ENCODE measurements at regions not wholly inside any gene's neighbourhood (a gene's known extent, or its start where the extent isn't known, plus 50 kb on each side); places are given as distances from the start of the nearest gene placed in this dataset.

GRCh38 chr9:78539188-78539587, 242.3 kb downstream of the PSAT1 start:
- no peak for TF ChIP-seq CTCF (IDR thresholded peaks at IDR 0.05; ENCODE audit: insufficient read depth, low read depth, low read length)
- no peak for TF ChIP-seq EZH2 (IDR thresholded peaks at IDR 0.05; ENCODE audit: insufficient read depth, low read length)

All from astrocyte (in vitro differentiated cells and primary cell).